NCI-H1417 (cell line): ENCODE measurements at regions not wholly inside any gene's neighbourhood (a gene's known extent, or its start where the extent isn't known, plus 50 kb on each side); places are given as distances from the start of the nearest gene placed in this dataset.

Source experiments
- DNase-seq, 3 experiments: peaks; one replicate each; lab custom pipeline; 2025; lab: John Stamatoyannopoulos, UW

- no peak for DNase-seq
These were observed 279.8 kb upstream of the EEF2KMT start for GRCh38 chr16:5377280-5377898.

- DNase-seq: no peak
These were observed 276.6 kb upstream of the EEF2KMT start for GRCh38 chr16:5374184-5374583.

GRCh38 chr16:5367951-5368350 lies 270.4 kb upstream of the EEF2KMT start:
- no peak for DNase-seq

- no peak for DNase-seq
These were observed 268.5 kb upstream of the EEF2KMT start for GRCh38 chr16:5366126-5366525.

- DNase-seq: no peak
These were observed 266.6 kb upstream of the EEF2KMT start for GRCh38 chr16:5364186-5364585.

- no peak for DNase-seq
These were observed 263.7 kb upstream of the EEF2KMT start for GRCh38 chr16:5361322-5361721.

- peak in 1 of 3 experiments; percentile 51 for DNase-seq
These were observed 257.1 kb upstream of the EEF2KMT start for GRCh38 chr16:5354645-5355044.

GRCh38 chr16:5349670-5350517 lies 252.3 kb upstream of the EEF2KMT start:
- DNase-seq: peak in 2 of 3 experiments; percentile 45

GRCh38 chr16:5349101-5349500 lies 251.5 kb upstream of the EEF2KMT start:
- DNase-seq: no peak

GRCh38 chr16:5347561-5347960 lies 250.0 kb upstream of the EEF2KMT start:
- no peak for DNase-seq

GRCh38 chr16:5336941-5337340 lies 239.3 kb upstream of the EEF2KMT start:
- DNase-seq: peak in 1 of 3 experiments; percentile 89

- no peak for DNase-seq
These were observed 236.4 kb upstream of the EEF2KMT start for GRCh38 chr16:5333991-5334390.

GRCh38 chr16:5333126-5333525 lies 235.5 kb upstream of the EEF2KMT start:
- DNase-seq: no peak

GRCh38 chr16:5330058-5330457 lies 232.5 kb upstream of the EEF2KMT start:
- no peak for DNase-seq

GRCh38 chr16:5328546-5328945 lies 231.0 kb upstream of the EEF2KMT start:
- DNase-seq: no peak

GRCh38 chr16:5326395-5326794 lies 228.8 kb upstream of the EEF2KMT start:
- no peak for DNase-seq

GRCh38 chr16:5325932-5326331 lies 228.3 kb upstream of the EEF2KMT start:
- DNase-seq: no peak

- no peak for DNase-seq
These were observed 225.9 kb upstream of the EEF2KMT start for GRCh38 chr16:5323284-5324141.

- no peak for DNase-seq
These were observed 224.3 kb upstream of the EEF2KMT start for GRCh38 chr16:5321930-5322329.

GRCh38 chr16:5319799-5320198 lies 222.2 kb upstream of the EEF2KMT start:
- DNase-seq: no peak

GRCh38 chr16:5315914-5316313 lies 218.3 kb upstream of the EEF2KMT start:
- no peak for DNase-seq

- DNase-seq: no peak
These were observed 216.8 kb upstream of the EEF2KMT start for GRCh38 chr16:5314377-5314776.
